GM23338 (cell line): ENCODE measurements at regions not wholly inside any gene's neighbourhood (a gene's known extent, or its start where the extent isn't known, plus 50 kb on each side); places are given as distances from the start of the nearest gene placed in this dataset.
A peak's percentile ranks its signal among the peaks of the same experiment; 100 is the strongest.

Source experiments
- ATAC-seq: fragments of 200-7000 bp; cut with Tn5 transposase; 3 replicates; pipeline ENCODE4 v1.9.1; 2020
- DNase-seq: peaks from one replicate; pipeline ENCODE4 v3.0.0-alpha.2; 2015; ENCODE audit warnings: low spot score
- H2AFZ ChIP-seq: fragments of 200-600 bp; sonication (generic); 2 replicates; pipeline ENCODE4 v1.8.0; 2016; ENCODE audit warnings: antibody characterized with exemption, mild to moderate bottlenecking, moderate library complexity
- H3F3A ChIP-seq: fragments of 200-600 bp; sonication (generic); replicated peaks from 2 replicates; pipeline ENCODE4 v1.8.0; 2017; ENCODE audit warnings: antibody characterized with exemption, mixed run types, low read depth
- H3K27ac ChIP-seq: fragments of 200-600 bp; sonication (generic); 2 replicates; pipeline ENCODE4 v1.6.1; 2016; ENCODE audit warnings: low read depth
- H3K27me3 ChIP-seq: fragments of 200-600 bp; sonication (generic); 2 replicates; pipeline ENCODE4 v1.8.0; 2016; ENCODE audit warnings: mild to moderate bottlenecking, mixed run types, moderate library complexity; ENCODE audit not compliant: insufficient read depth
- H3K36me3 ChIP-seq: fragments of 200-600 bp; sonication (generic); 2 replicates; pipeline ENCODE4 v1.8.0; 2016; ENCODE audit warnings: mild to moderate bottlenecking; ENCODE audit not compliant: insufficient read depth
- H3K4me1 ChIP-seq: fragments of 200-600 bp; sonication (generic); 2 replicates; pipeline ENCODE4 v1.8.0; 2016; ENCODE audit warnings: mild to moderate bottlenecking, moderate library complexity; ENCODE audit not compliant: insufficient read depth
- H3K4me2 ChIP-seq: fragments of 200-600 bp; sonication (generic); 2 replicates; pipeline ENCODE4 v1.7.1; 2017; ENCODE audit warnings: mixed run types
- H3K4me3 ChIP-seq: fragments of 200-600 bp; sonication (generic); 2 replicates; pipeline ENCODE4 v1.6.1; 2016; ENCODE audit warnings: mixed run types
- H3K79me2 ChIP-seq: fragments of 200-600 bp; sonication (generic); replicated peaks from 2 replicates; pipeline ENCODE4 v1.8.0; 2017; ENCODE audit warnings: mild to moderate bottlenecking; ENCODE audit not compliant: insufficient read depth
- H3K9me2 ChIP-seq: fragments of 200-600 bp; sonication (generic); 2 replicates; pipeline ENCODE4 v1.8.0; 2017; ENCODE audit not compliant: insufficient read depth
- H4K20me1 ChIP-seq: fragments of 200-600 bp; sonication (generic); replicated peaks from 2 replicates; pipeline ENCODE4 v1.8.0; 2017; ENCODE audit warnings: mild to moderate bottlenecking; ENCODE audit not compliant: insufficient read depth
- H3K27ac Mint-ChIP-seq: 2 replicates; pipeline ENCODE4 v1.8.0; 2020; ENCODE audit warnings: inconsistent platforms, mild to moderate bottlenecking, moderate library complexity, mixed read lengths
- H3K27me3 Mint-ChIP-seq: 3 replicates; pipeline ENCODE4 v1.8.0; 2022; ENCODE audit warnings: low read depth, mild to moderate bottlenecking, moderate library complexity, mixed read lengths, inconsistent platforms; ENCODE audit not compliant: insufficient read depth, poor library complexity
- H3K36me3 Mint-ChIP-seq: 3 replicates; pipeline ENCODE4 v1.8.0; 2021; ENCODE audit warnings: low read depth, mild to moderate bottlenecking, inconsistent platforms, moderate library complexity, mixed read lengths
- H3K4me1 Mint-ChIP-seq: 3 replicates; pipeline ENCODE4 v1.8.0; 2020; ENCODE audit warnings: mild to moderate bottlenecking, inconsistent platforms, mixed read lengths
- H3K4me3 Mint-ChIP-seq: 3 replicates; pipeline ENCODE4 v1.8.0; 2021; ENCODE audit warnings: moderate library complexity, mild to moderate bottlenecking, inconsistent platforms, mixed read lengths
- H3K9me3 Mint-ChIP-seq: 3 replicates; pipeline ENCODE4 v1.8.0; 2020; ENCODE audit warnings: moderate library complexity, mild to moderate bottlenecking, inconsistent platforms, mixed read lengths
- CREB1 ChIP-seq: fragments of 250-450 bp; sonication (Bioruptor Pico); IDR thresholded peaks from 2 replicates; pipeline ENCODE4 v1.5.0; 2020; ENCODE audit warnings: low read depth, mild to moderate bottlenecking, moderate library complexity
- JUNB ChIP-seq: IDR thresholded peaks from one replicate; pipeline ENCODE4 v1.6.1; 2016; ENCODE audit warnings: antibody characterized with exemption; ENCODE audit not compliant: unreplicated experiment
- NANOG ChIP-seq: IDR thresholded peaks from 2 replicates; pipeline ENCODE4 v1.6.1; 2016; ENCODE audit warnings: antibody characterized with exemption, borderline replicate concordance
- POLR2AphosphoS5 ChIP-seq: IDR thresholded peaks from 2 replicates; pipeline ENCODE4 v1.6.1; 2016; ENCODE audit warnings: antibody characterized with exemption, low read depth
- STAT1 ChIP-seq: IDR thresholded peaks from one replicate; pipeline ENCODE4 v1.6.1; 2016; ENCODE audit warnings: antibody characterized with exemption; ENCODE audit not compliant: unreplicated experiment
- ZNF331 ChIP-seq: fragments of 250-450 bp; sonication (Bioruptor Pico); IDR thresholded peaks from 2 replicates; pipeline ENCODE4 v1.5.0; 2020; ENCODE audit warnings: low read depth, mild to moderate bottlenecking, moderate library complexity
- TF ChIP-seq, protein P1 (sequence below), 2 experiments: fragments of 200-600 bp in 1 of 2; sonication (generic) in 1 of 2; conservative IDR thresholded peaks; 2 replicates each; pipeline versions ENCODE4 v1.5.1 to v1.6.1; 2016 to 2017; ENCODE audit warnings: antibody characterized with exemption in 2 of 2, low read depth in 2 of 2, mild to moderate bottlenecking in 2 of 2, moderate library complexity in 1 of 2
- TF ChIP-seq, protein P2 (sequence below): IDR thresholded peaks from one replicate; pipeline ENCODE4 v1.6.1; 2018; ENCODE audit warnings: antibody characterized with exemption; ENCODE audit not compliant: unreplicated experiment
- TF ChIP-seq, protein P3 (sequence below): fragments of 250-450 bp; sonication (Bioruptor Pico); IDR thresholded peaks from 2 replicates; pipeline ENCODE4 v1.5.0; 2020; ENCODE audit warnings: mild to moderate bottlenecking, moderate library complexity
- TF ChIP-seq, protein P4 (sequence below): IDR thresholded peaks from 2 replicates; pipeline ENCODE4 v1.6.1; 2016; ENCODE audit warnings: antibody characterized with exemption

DNA sequence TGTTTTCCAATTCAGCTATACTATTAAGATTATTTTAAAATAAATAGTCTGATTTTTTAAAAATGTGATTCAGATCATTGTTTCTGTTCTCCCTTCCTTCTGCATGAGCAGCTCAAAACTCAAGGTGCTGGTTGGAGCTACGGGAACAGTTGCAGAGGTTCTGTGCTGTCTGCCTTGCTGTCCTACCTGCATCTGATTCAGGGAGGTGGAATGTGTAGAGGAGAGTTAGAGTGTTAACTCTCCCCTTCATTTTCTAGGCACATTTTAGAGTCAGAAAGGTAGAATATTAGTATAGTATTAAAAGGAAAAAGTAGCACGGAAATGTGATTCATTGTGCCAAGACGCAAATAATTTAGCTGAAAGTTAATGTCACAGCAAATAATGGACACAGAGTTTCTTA lies 188.1 kb upstream of the SLC35B3 start (continued):
- TF ChIP-seq, protein P1, sequence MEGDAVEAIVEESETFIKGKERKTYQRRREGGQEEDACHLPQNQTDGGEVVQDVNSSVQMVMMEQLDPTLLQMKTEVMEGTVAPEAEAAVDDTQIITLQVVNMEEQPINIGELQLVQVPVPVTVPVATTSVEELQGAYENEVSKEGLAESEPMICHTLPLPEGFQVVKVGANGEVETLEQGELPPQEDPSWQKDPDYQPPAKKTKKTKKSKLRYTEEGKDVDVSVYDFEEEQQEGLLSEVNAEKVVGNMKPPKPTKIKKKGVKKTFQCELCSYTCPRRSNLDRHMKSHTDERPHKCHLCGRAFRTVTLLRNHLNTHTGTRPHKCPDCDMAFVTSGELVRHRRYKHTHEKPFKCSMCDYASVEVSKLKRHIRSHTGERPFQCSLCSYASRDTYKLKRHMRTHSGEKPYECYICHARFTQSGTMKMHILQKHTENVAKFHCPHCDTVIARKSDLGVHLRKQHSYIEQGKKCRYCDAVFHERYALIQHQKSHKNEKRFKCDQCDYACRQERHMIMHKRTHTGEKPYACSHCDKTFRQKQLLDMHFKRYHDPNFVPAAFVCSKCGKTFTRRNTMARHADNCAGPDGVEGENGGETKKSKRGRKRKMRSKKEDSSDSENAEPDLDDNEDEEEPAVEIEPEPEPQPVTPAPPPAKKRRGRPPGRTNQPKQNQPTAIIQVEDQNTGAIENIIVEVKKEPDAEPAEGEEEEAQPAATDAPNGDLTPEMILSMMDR (conservative IDR thresholded peaks at IDR 0.05; ENCODE audit: low read depth in 2 of 2): no peak
- TF ChIP-seq STAT1 (no peak), JUNB (no peak), POLR2AphosphoS5 (no peak)
- TF ChIP-seq, protein P2, sequence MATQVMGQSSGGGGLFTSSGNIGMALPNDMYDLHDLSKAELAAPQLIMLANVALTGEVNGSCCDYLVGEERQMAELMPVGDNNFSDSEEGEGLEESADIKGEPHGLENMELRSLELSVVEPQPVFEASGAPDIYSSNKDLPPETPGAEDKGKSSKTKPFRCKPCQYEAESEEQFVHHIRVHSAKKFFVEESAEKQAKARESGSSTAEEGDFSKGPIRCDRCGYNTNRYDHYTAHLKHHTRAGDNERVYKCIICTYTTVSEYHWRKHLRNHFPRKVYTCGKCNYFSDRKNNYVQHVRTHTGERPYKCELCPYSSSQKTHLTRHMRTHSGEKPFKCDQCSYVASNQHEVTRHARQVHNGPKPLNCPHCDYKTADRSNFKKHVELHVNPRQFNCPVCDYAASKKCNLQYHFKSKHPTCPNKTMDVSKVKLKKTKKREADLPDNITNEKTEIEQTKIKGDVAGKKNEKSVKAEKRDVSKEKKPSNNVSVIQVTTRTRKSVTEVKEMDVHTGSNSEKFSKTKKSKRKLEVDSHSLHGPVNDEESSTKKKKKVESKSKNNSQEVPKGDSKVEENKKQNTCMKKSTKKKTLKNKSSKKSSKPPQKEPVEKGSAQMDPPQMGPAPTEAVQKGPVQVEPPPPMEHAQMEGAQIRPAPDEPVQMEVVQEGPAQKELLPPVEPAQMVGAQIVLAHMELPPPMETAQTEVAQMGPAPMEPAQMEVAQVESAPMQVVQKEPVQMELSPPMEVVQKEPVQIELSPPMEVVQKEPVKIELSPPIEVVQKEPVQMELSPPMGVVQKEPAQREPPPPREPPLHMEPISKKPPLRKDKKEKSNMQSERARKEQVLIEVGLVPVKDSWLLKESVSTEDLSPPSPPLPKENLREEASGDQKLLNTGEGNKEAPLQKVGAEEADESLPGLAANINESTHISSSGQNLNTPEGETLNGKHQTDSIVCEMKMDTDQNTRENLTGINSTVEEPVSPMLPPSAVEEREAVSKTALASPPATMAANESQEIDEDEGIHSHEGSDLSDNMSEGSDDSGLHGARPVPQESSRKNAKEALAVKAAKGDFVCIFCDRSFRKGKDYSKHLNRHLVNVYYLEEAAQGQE: no peak

DNA sequence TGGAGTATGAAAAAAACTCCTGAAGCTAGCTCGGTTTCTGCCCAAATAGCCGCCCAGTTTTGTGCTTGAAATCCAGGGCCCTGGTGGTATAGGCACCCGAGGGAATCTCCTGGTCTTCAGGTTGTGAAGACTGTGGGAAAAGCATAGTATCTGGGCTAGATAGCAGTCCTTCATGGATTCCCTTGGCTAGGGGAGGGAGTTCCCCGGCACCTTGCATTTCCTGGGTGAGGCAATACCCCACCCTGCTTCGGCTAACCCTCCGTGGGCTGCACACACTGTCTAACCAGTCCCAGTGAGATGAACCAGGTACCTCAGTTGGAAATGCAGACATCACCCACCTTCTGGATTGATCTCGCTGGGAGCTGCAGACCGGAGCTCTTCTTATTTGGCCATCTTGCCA lies 184.5 kb upstream of the SLC35B3 start:
- peaks cover 2% of the 10 kb centered on the region for H3K27me3 Mint-ChIP-seq
- ATAC-seq (no peak), DNase-seq (no peak)
- Histone ChIP-seq H3F3A (no peaks in the 10 kb centered on the region), H3K4me3 (no peak overlapping the region), H3K4me1 (no peaks in the 10 kb centered on the region), H3K27me3 (no peaks in the 10 kb centered on the region), H4K20me1 (no peaks in the 10 kb centered on the region), H3K27ac (no peak overlapping the region), H3K9me2 (no peaks in the 10 kb centered on the region), H3K79me2 (no peaks in the 10 kb centered on the region), H3K36me3 (no peaks in the 10 kb centered on the region), H3K4me2 (no peak overlapping the region), H2AFZ (0 out of 2 replicates have a peak overlapping the region, but pooled peaks have one; percentile 69)
- H3K27ac Mint-ChIP-seq: no peak overlapping the region
- H3K36me3 Mint-ChIP-seq: no peaks in the 10 kb centered on the region
- H3K4me1 Mint-ChIP-seq: no peaks in the 10 kb centered on the region; the same call in 2 of the 3 replicates
- no peak overlapping the region for H3K4me3 Mint-ChIP-seq
- H3K9me3 Mint-ChIP-seq: no peaks in the 10 kb centered on the region
- TF ChIP-seq JUNB (no peak), CREB1 (no peak), ZNF331 (CRISPR knock-in tag) (no peak), STAT1 (no peak), NANOG (no peak), POLR2AphosphoS5 (no peak)
- TF ChIP-seq, protein P3, sequence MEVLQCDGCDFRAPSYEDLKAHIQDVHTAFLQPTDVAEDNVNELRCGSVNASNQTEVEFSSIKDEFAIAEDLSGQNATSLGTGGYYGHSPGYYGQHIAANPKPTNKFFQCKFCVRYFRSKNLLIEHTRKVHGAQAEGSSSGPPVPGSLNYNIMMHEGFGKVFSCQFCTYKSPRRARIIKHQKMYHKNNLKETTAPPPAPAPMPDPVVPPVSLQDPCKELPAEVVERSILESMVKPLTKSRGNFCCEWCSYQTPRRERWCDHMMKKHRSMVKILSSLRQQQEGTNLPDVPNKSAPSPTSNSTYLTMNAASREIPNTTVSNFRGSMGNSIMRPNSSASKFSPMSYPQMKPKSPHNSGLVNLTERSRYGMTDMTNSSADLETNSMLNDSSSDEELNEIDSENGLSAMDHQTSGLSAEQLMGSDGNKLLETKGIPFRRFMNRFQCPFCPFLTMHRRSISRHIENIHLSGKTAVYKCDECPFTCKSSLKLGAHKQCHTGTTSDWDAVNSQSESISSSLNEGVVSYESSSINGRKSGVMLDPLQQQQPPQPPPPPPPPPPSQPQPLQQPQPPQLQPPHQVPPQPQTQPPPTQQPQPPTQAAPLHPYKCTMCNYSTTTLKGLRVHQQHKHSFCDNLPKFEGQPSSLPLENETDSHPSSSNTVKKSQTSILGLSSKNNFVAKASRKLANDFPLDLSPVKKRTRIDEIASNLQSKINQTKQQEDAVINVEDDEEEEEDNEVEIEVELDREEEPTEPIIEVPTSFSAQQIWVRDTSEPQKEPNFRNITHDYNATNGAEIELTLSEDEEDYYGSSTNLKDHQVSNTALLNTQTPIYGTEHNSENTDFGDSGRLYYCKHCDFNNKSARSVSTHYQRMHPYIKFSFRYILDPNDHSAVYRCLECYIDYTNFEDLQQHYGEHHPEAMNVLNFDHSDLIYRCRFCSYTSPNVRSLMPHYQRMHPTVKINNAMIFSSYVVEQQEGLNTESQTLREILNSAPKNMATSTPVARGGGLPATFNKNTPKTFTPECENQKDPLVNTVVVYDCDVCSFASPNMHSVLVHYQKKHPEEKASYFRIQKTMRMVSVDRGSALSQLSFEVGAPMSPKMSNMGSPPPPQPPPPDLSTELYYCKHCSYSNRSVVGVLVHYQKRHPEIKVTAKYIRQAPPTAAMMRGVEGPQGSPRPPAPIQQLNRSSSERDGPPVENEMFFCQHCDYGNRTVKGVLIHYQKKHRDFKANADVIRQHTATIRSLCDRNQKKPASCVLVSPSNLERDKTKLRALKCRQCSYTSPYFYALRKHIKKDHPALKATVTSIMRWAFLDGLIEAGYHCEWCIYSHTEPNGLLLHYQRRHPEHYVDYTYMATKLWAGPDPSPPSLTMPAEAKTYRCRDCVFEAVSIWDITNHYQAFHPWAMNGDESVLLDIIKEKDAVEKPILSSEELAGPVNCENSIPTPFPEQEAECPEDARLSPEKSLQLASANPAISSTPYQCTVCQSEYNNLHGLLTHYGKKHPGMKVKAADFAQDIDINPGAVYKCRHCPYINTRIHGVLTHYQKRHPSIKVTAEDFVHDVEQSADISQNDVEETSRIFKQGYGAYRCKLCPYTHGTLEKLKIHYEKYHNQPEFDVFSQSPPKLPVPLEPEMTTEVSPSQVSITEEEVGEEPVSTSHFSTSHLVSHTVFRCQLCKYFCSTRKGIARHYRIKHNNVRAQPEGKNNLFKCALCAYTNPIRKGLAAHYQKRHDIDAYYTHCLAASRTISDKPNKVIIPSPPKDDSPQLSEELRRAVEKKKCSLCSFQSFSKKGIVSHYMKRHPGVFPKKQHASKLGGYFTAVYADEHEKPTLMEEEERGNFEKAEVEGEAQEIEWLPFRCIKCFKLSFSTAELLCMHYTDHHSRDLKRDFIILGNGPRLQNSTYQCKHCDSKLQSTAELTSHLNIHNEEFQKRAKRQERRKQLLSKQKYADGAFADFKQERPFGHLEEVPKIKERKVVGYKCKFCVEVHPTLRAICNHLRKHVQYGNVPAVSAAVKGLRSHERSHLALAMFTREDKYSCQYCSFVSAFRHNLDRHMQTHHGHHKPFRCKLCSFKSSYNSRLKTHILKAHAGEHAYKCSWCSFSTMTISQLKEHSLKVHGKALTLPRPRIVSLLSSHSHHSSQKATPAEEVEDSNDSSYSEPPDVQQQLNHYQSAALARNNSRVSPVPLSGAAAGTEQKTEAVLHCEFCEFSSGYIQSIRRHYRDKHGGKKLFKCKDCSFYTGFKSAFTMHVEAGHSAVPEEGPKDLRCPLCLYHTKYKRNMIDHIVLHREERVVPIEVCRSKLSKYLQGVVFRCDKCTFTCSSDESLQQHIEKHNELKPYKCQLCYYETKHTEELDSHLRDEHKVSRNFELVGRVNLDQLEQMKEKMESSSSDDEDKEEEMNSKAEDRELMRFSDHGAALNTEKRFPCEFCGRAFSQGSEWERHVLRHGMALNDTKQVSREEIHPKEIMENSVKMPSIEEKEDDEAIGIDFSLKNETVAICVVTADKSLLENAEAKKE (CRISPR knock-in tag): no peak
- TF ChIP-seq, protein P1 (conservative IDR thresholded peaks at IDR 0.05; ENCODE audit: low read depth in 2 of 2): no peak
- TF ChIP-seq, protein P4, sequence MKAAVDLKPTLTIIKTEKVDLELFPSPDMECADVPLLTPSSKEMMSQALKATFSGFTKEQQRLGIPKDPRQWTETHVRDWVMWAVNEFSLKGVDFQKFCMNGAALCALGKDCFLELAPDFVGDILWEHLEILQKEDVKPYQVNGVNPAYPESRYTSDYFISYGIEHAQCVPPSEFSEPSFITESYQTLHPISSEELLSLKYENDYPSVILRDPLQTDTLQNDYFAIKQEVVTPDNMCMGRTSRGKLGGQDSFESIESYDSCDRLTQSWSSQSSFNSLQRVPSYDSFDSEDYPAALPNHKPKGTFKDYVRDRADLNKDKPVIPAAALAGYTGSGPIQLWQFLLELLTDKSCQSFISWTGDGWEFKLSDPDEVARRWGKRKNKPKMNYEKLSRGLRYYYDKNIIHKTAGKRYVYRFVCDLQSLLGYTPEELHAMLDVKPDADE: no peak
